ENCODE measurements at regions not wholly inside any gene's neighbourhood (a gene's known extent, or its start where the extent isn't known, plus 50 kb on each side); places are given as distances from the start of the nearest gene placed in this dataset.
A peak's percentile ranks its signal among the peaks of the same experiment; 100 is the strongest.

DNA sequence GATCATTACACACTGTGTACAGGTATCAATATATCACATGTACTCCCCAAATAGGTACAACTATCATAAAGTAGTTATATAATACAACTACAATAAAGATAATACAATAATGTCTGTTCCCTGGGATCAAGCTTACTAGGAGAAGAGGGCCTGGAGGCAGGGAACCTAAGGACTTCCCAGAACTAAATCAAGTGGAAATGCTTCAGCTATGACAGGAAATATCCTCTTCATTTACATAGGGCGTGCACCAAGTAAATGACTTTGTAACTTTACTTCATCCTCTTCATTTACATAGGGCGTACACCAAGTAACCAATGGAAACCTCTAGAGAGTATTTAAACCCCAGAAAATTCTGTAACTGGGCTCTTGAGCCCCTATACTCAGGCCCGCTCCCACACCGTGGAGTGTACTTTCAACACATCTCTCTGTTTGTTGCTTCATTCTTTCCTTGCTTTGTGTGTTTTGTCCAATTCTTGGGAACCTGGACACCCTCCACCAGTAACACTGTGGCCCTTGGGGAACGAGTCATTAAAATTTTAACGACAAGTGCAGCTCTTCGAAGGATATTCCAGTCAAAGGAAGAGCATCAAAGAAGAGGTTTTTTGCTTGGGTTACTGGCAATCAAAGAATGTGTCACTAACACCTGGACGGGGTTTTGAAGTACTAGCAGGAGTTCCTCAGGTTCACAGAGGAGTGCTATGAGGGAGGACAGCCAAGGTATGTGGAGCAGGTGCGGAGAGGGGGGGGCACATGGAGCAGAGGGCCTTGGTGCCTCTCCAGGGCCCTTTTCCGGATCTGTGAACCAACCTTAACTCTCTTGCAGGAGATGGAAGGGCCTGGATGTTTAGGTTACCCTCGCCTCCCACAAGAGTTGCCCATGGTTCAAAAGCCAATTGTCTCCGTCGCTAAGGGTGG is 106.6 kb upstream of the DAP start:
- DNase-seq (ENCODE audit: low read depth in 1 of 2, low spot score in 2 of 2) = no peak
- H3K4me1 ChIP-seq (replicated peaks) = peaks cover 13% of the 10 kb centered on the region
- H3K4me3 ChIP-seq = no peak overlapping the region
- no peak overlapping the region for H3K27ac ChIP-seq
- H3K36me3 ChIP-seq = no peaks in the 10 kb centered on the region
- H3K27me3 ChIP-seq (replicated peaks) = no peaks in the 10 kb centered on the region
- H3K9me3 ChIP-seq (replicated peaks) = no peaks in the 10 kb centered on the region

DNA sequence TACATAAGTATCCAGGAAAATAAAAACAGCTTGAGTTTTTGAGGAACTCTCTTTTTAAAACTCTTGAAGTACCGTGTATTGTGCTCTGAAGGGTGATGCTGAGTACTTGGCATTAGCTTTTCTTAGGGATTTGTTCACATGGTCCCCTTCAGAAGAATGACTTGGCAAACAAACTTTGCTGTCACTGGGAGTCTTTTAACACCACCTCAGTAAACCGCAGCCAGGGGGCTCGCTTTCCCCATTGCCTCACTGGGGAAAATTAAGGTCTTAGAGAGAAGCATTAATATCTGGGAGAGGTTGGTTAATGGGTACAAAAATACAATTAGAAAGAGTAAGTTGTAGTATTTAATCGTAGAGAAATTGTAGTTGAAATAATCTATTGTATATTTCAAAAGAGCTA is 105.9 kb upstream of the DAP start:
- no peaks in the 10 kb centered on the region for H3K27me3 ChIP-seq (replicated peaks)
- H3K4me3 ChIP-seq = no peak overlapping the region

DNA sequence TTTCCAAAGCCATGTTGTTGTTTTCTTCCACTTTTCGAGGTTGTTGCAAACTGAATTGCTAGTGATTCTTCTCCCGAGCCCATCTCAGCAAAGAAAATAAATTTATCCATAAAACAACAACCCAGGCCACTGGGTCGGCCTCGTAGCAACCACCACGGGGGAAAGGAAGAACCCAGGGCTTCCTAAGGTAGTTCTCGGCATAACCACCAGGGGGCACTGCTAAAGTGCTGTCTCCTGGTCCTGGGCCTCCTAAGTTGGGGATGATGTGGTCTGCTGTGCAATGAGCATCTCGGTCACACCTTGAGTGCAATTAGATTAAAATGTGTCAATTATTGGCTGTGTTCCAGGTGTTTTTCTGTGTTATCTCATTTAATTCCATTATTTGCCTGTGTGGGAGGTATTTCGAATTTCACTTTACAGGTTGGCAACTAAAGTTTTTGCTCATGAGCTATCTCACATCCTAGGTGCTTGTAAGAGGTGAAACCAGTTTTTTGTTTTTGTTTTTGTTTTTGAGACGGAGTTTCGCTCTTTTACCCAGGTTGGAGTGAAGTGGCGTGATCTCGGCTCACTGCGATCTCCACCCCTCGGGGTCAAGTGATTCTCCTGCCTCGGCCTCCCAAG is 102.8 kb upstream of the DAP start:
- Histone ChIP-seq H3K9me3 (replicated peaks) (no peaks in the 10 kb centered on the region; the same call in 1 of the 2 replicates), H3K4me1 (replicated peaks) (peaks cover 30% of the 10 kb centered on the region), H3K36me3 (no peaks in the 10 kb centered on the region), H3K27me3 (replicated peaks) (no peaks in the 10 kb centered on the region), H3K4me3 (no peak overlapping the region), H3K27ac (no peak overlapping the region)
- DNase-seq (ENCODE audit: low read depth in 1 of 2, low spot score in 2 of 2) = peak; percentile 65 to 73

More for the DNA sequence above, 105.9 kb upstream of the DAP start:
- no peaks in the 10 kb centered on the region for H3K9me3 ChIP-seq (replicated peaks)
- peaks cover 9% of the 10 kb centered on the region for H3K4me1 ChIP-seq (replicated peaks)
- no peaks in the 10 kb centered on the region for H3K36me3 ChIP-seq
- DNase-seq (ENCODE audit: low read depth in 1 of 2, low spot score in 2 of 2) = no peak
- no peak overlapping the region for H3K27ac ChIP-seq

DNA sequence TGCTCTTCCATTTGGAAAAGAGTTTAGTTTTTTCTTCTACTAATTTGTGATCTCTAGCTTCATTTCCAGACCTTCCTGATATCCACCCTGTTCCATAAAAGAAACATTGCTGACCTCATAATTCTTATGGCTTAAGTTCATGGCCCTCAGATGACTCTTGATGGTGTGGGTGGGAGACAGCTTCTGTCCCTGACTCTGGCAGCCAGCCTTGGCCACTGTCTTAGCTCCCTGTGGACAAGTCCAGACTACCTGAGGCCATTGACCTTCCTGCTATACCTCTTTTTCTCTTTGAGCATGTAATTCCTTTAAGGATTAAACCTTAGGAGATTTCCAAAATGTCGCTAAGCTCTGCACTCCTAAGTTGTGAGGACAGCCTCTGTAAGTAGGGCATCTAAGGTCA is 101.1 kb upstream of the DAP start:
- H3K9me3 ChIP-seq (replicated peaks) = no peaks in the 10 kb centered on the region; the same call in 1 of the 2 replicates
- H3K36me3 ChIP-seq = no peaks in the 10 kb centered on the region
- no peak for DNase-seq (ENCODE audit: low read depth in 1 of 2, low spot score in 2 of 2)
- H3K27me3 ChIP-seq (replicated peaks) = no peaks in the 10 kb centered on the region
- no peak overlapping the region for H3K4me3 ChIP-seq
- H3K4me1 ChIP-seq (replicated peaks) = peaks cover 35% of the 10 kb centered on the region
- 0 out of 2 replicates have a peak overlapping the region, but pooled peaks have one; percentile 86 for H3K27ac ChIP-seq

DNA sequence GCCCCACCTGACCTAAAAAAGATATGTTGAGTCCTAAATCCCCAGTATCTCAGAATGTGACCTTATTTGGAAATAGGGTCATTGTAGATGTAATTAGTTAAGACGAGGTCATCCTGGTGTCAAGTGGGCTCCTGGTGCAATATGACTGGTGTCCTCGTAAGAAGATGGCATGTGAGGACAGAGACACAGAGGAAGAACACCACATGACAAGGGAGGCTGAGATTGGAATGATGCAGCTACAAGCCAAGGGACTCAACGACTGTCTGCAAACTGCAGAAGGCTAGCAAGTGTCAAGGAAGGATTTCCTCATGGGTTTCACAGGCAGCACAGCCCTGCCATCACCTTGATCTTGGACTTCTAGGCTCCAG is 100.4 kb upstream of the DAP start:
- DNase-seq (ENCODE audit: low read depth in 1 of 2, low spot score in 2 of 2) = no peak
- Histone ChIP-seq H3K4me3 (no peak overlapping the region), H3K9me3 (replicated peaks) (no peaks in the 10 kb centered on the region; the same call in 1 of the 2 replicates), H3K4me1 (replicated peaks) (peaks cover 40% of the 10 kb centered on the region), H3K36me3 (no peaks in the 10 kb centered on the region), H3K27me3 (replicated peaks) (no peaks in the 10 kb centered on the region), H3K27ac (peak overlapping the region; percentile 86)

DNA sequence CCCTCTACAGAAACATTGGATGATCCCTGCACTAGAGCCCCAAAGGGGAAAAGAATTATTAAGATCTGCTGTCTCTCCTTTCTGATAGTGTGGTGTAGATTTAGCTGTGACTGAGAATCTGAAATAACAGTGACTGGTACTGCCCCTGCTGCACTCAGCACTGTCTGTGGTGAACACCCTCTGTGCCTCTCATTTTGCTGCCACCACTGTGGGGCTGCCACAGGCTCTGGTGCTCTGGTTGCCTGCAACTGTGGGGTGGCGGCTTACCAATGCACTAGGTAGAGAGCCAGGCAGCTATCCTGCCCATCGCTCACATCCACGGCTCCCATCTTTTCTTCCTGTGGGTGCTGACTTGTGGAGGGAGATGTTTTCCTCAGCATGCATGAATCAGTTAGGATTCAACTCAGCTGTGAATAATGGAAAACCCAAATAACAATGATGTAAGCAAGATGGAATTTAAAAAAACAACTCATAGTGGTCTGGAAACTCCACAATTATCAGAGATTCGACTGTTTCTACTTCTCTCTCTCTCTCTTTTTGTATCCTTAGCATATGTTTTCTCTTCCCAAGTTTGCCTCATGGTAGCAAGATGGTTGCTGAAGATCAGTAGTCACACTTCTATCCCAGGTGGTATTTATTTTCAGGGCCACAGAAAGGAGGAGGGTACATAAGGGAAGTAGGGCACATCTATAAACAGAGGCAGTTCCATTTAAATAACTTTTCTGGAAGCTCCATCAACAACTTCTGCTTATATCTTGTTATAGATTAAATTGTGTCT is 99.8 kb upstream of the DAP start:
- H3K27ac ChIP-seq = peak overlapping the region; percentile 86
- no peaks in the 10 kb centered on the region for H3K36me3 ChIP-seq
- no peaks in the 10 kb centered on the region; the same call in 1 of the 2 replicates for H3K9me3 ChIP-seq (replicated peaks)
- no peak overlapping the region for H3K4me3 ChIP-seq
- DNase-seq (ENCODE audit: low read depth in 1 of 2, low spot score in 2 of 2) = peak in 1 of 2 experiments; percentile 90
- H3K27me3 ChIP-seq (replicated peaks) = no peaks in the 10 kb centered on the region
- peaks cover 46% of the 10 kb centered on the region for H3K4me1 ChIP-seq (replicated peaks)

DNA sequence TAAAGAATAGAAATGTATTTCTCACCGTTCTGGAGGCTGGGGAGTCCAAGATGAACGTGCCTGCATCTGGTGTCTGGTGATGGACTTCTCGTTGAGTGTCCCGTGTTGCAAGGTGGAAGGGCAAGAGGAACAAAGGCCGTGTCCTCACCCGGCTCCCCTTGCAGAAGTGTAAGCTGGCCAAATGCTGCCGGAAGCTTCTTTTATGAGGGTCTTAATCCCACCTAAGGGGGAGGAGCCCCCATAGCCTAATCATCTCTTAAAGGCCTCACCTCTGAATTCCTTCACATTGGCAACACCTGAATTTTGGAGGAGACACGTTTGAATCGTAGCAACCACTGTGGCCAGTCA is 99.1 kb upstream of the DAP start:
- no peaks in the 10 kb centered on the region; the same call in 1 of the 2 replicates for H3K9me3 ChIP-seq (replicated peaks)
- no peak for DNase-seq (ENCODE audit: low read depth in 1 of 2, low spot score in 2 of 2)
- peak overlapping the region; percentile 86 for H3K27ac ChIP-seq
- H3K27me3 ChIP-seq (replicated peaks) = no peaks in the 10 kb centered on the region
- H3K4me1 ChIP-seq (replicated peaks) = peaks cover 52% of the 10 kb centered on the region
- H3K36me3 ChIP-seq = no peaks in the 10 kb centered on the region
- no peak overlapping the region for H3K4me3 ChIP-seq

DNA sequence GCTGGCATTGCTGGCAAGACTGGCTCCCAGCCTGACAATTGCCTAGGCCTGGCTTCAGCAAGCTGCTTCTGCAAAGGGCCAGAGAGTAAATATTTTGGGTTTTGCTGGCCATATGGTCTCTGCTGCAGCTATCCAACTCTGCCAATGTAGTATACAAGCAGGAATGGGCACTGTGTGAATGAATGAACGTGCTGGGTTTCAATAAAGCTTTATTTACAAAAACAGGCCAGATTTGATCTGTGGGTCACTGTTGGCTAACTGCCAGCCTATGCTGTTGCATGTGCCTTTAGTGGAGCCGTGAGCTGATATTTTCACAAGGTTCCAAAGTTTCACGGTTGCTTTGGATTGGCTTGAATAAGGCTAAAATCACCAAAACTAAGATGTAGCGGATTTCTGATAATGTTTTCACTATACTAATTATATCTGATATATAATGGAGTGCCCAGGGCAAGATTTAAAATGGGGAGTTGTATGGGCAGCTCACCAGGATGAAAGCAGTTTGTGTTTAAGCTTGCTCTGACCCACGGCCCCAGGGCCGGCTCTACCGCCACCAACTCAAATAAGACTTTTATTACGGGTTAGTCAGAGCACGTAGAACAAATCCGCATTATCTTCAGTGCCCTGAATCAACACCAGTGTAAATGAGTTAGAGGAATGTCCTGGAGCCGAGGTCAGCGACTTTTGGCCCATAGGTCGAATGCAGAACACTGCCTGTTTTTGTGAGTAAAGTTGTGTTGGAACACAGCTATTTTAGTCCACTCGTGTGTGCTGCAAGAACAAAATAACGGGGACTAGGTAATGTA is 98.6 kb upstream of the DAP start:
- Histone ChIP-seq H3K4me3 (no peak overlapping the region), H3K27ac (no peak overlapping the region), H3K4me1 (replicated peaks) (peaks cover 52% of the 10 kb centered on the region), H3K27me3 (replicated peaks) (no peaks in the 10 kb centered on the region), H3K9me3 (replicated peaks) (no peaks in the 10 kb centered on the region; the same call in 1 of the 2 replicates), H3K36me3 (no peaks in the 10 kb centered on the region)
- DNase-seq (ENCODE audit: low read depth in 1 of 2, low spot score in 2 of 2) = no peak

DNA sequence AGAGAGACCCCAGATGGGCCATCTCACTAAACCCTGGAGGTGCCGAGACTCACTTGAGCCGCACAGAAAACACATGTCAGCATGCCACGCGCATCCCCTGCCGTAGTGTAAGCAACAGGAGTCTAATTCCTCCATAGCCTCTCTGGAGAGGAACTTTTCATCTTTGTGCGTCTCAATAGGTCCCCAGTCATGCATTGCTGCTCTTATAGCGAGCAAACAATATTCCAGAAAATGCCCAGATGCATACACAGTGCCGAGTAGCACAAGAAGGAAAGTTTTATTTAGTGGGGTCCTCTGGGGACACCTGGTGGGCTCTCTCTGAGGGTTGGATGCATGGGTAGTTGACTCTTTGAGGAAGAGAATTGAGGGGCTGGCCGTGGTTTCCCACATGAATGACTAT is 97.9 kb upstream of the DAP start:
- Histone ChIP-seq H3K4me1 (replicated peaks) (peaks cover 51% of the 10 kb centered on the region), H3K27me3 (replicated peaks) (no peaks in the 10 kb centered on the region), H3K27ac (no peak overlapping the region), H3K9me3 (replicated peaks) (no peaks in the 10 kb centered on the region; the same call in 1 of the 2 replicates), H3K4me3 (no peak overlapping the region), H3K36me3 (no peaks in the 10 kb centered on the region)
- no peak for DNase-seq (ENCODE audit: low read depth in 1 of 2, low spot score in 2 of 2)

DNA sequence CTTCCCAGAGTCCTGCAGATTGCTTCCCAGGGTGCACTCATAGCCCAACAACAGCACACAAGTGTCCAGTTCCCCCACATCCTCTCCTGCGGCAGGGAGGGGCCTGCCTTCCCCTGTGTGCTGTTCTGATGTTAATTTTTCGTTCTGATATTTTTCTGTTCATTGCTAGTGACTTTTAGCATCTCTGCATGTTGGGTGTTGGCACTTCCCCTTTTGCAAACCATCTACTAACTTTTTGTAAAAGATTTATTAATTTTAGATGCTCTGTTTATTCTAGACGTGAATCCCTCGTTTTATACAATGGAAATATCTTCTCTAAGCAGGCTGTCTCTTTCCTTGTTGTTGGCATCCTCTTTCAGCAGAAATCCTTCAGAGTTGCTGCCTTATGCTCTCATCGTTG is 97.3 kb upstream of the DAP start:
- no peaks in the 10 kb centered on the region; the same call in 1 of the 2 replicates for H3K9me3 ChIP-seq (replicated peaks)
- H3K36me3 ChIP-seq = no peaks in the 10 kb centered on the region
- peaks cover 46% of the 10 kb centered on the region for H3K4me1 ChIP-seq (replicated peaks)
- H3K4me3 ChIP-seq = no peak overlapping the region
- no peaks in the 10 kb centered on the region for H3K27me3 ChIP-seq (replicated peaks)
- DNase-seq (ENCODE audit: low read depth in 1 of 2, low spot score in 2 of 2) = no peak
- no peak overlapping the region for H3K27ac ChIP-seq

DNA sequence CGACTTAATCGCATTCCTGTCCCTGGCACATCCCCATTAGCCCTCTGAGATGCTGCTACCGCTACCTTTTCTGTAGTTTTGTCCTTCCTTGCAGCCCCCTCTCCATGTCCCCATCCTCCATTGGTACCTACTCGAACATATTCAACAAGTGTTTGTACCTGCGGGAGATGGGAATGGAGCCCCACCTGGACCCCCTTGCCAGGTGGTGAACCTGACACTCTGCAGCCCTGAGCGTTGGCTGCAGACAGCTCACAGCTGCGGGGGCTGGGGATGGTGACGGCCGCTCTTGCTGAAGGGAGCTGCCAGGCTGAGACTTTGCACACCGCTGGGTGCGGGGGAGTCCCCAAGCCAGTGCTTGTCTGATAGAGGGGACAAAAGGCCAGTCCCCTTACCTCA is 96.3 kb upstream of the DAP start:
- DNase-seq (ENCODE audit: low read depth in 1 of 2, low spot score in 2 of 2) = no peak
- Histone ChIP-seq H3K9me3 (replicated peaks) (no peaks in the 10 kb centered on the region; the same call in 1 of the 2 replicates), H3K27ac (no peak overlapping the region), H3K4me1 (replicated peaks) (peaks cover 46% of the 10 kb centered on the region), H3K4me3 (no peak overlapping the region), H3K27me3 (replicated peaks) (no peaks in the 10 kb centered on the region), H3K36me3 (no peaks in the 10 kb centered on the region)

DNA sequence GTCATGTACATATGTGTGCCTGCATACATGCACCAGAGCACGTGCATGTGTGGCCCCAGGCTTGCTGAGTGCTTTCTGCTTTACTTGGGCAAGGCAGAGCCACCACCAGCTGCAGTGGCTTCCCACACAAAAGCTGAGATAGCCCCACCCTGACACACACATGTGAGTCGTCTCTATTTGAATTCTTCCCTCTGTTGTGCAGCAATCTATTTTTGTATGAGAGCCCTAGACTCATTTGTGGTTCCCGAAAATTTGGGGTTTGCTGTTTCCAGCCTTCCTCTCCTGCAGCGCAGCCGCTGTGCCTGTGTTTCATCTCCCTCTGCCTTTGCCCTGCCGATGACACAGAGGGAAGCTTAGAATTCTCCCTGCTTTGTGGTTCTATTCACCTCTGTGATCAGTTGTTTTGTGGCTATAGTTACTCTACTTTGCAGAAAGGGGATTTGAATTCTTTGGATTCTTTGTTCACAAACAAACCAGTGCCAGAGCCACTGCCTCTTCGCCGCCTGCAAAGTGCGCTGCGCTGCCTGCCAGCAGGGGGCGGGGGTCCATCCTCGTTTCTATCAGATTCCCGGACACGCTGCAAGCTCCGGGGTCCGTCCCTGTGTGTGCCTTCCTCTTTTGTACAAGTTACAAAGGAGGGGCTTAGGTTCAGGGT is 95.8 kb upstream of the DAP start:
- Histone ChIP-seq H3K4me3 (no peak overlapping the region), H3K27me3 (replicated peaks) (no peaks in the 10 kb centered on the region), H3K27ac (peak overlapping the region; percentile 7), H3K4me1 (replicated peaks) (peaks cover 42% of the 10 kb centered on the region), H3K36me3 (no peaks in the 10 kb centered on the region), H3K9me3 (replicated peaks) (no peaks in the 10 kb centered on the region; the same call in 1 of the 2 replicates)
- DNase-seq (ENCODE audit: low read depth in 1 of 2, low spot score in 2 of 2) = peak; percentile 94 to 97

DNA sequence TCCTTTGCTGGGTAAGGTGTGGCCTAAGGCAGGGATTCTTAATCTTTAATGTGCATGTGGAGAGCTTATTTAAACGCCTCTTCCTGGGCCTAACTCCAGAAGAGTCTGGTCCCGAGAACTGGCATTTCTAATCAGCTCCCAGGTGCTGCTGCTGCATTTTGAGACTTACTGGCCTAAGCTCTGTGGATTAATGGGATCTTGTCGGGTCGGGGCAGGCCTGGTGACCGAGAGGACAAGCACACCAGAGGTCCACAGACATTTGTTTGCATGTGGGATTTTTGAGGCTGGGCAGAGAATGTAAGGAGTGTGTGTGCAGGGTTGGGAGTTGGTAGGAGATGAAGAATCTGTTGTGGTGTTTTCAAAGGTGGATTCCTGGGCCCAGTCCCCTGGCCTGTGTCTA is 95.0 kb upstream of the DAP start:
- Histone ChIP-seq H3K27me3 (replicated peaks) (no peaks in the 10 kb centered on the region), H3K4me1 (replicated peaks) (peaks cover 35% of the 10 kb centered on the region), H3K27ac (peak overlapping the region; percentile 7), H3K9me3 (replicated peaks) (no peaks in the 10 kb centered on the region; the same call in 1 of the 2 replicates), H3K4me3 (no peak overlapping the region), H3K36me3 (no peaks in the 10 kb centered on the region)
- no peak for DNase-seq (ENCODE audit: low read depth in 1 of 2, low spot score in 2 of 2)
